Neural cell (in vitro differentiated cells): ENCODE measurements at regions not wholly inside any gene's neighbourhood (a gene's known extent, or its start where the extent isn't known, plus 50 kb on each side); places are given as distances from the start of the nearest gene placed in this dataset.

Experiments
- H2AFZ ChIP-seq: fragments of 200-600, 300-800 bp; sonication (generic), shearing (Covaris generic); 2 replicates; pipeline ENCODE4 v1.6.0; 2014; ENCODE audit warnings: low read depth, mild to moderate bottlenecking, antibody characterized with exemption, low read length, moderate library complexity
- H3F3A ChIP-seq: fragments of 200-600 bp; shearing (Covaris generic); 2 replicates; pipeline ENCODE4 v1.6.1; 2016; ENCODE audit warnings: mild to moderate bottlenecking, moderate library complexity, mixed read lengths, antibody characterized with exemption, low read length; ENCODE audit not compliant: insufficient read depth, poor library complexity, severe bottlenecking
- H3K27ac ChIP-seq: fragments of 200-600, 300-800 bp; sonication (generic), shearing (Covaris generic); 2 replicates; pipeline ENCODE4 v1.5.1; 2014; ENCODE audit warnings: mild to moderate bottlenecking, low read length, moderate library complexity
- H3K27me3 ChIP-seq: fragments of 300-800, 200-600 bp; sonication (generic), shearing (Covaris generic); 2 replicates; pipeline ENCODE4 v1.6.0; 2014; ENCODE audit warnings: mild to moderate bottlenecking, low read depth, low read length, moderate library complexity; ENCODE audit not compliant: insufficient read depth
- H3K36me3 ChIP-seq: fragments of 300-800, 200-600 bp; sonication (generic), shearing (Covaris generic); 2 replicates; pipeline ENCODE4 v1.5.1; 2014; ENCODE audit warnings: mild to moderate bottlenecking, antibody characterized with exemption, low read length, moderate library complexity; ENCODE audit not compliant: insufficient read depth
- H3K4me2 ChIP-seq: fragments of 300-800, 200-600 bp; sonication (generic), shearing (Covaris generic); 2 replicates; pipeline ENCODE4 v1.6.0; 2014; ENCODE audit warnings: mild to moderate bottlenecking, low read length
- H3K4me3 ChIP-seq: fragments of 300-800, 200-600 bp; sonication (generic), shearing (Covaris generic); 2 replicates; pipeline ENCODE4 v1.5.1; 2014; ENCODE audit warnings: mild to moderate bottlenecking, low read length, moderate library complexity
- H3K79me2 ChIP-seq: fragments of 200-600 bp; shearing (Covaris generic); replicated peaks from 2 replicates; pipeline ENCODE4 v1.6.0; 2014; ENCODE audit warnings: mild to moderate bottlenecking, low read length, moderate library complexity; ENCODE audit not compliant: insufficient read depth
- H3K9ac ChIP-seq: fragments of 300-800, 200-600 bp; sonication (generic), shearing (Covaris generic); 2 replicates; pipeline ENCODE4 v1.6.1; 2016; ENCODE audit warnings: mild to moderate bottlenecking, low read length, mixed read lengths
- H3K9me2 ChIP-seq: fragments of 200-600 bp; shearing (Covaris generic); 2 replicates; pipeline ENCODE4 v1.6.1; 2016; ENCODE audit warnings: mild to moderate bottlenecking, low read length, mixed read lengths; ENCODE audit not compliant: insufficient read depth
- H3K9me3 ChIP-seq: fragments of 200-600, 300-800 bp; sonication (generic), shearing (Covaris generic); 2 replicates; pipeline ENCODE4 v1.6.1; 2016; ENCODE audit warnings: mild to moderate bottlenecking, mixed run types, low read length, moderate library complexity, mixed read lengths
- H4K20me1 ChIP-seq: fragments of 200-600 bp; shearing (Covaris generic); 2 replicates; pipeline ENCODE4 v1.6.1; 2016; ENCODE audit warnings: mild to moderate bottlenecking, mixed run types; ENCODE audit not compliant: insufficient read depth
- CTCF ChIP-seq: fragments of 450-650 bp; IDR thresholded peaks from 2 replicates; pipeline ENCODE4 v1.5.1; 2014; ENCODE audit warnings: antibody characterized with exemption, mild to moderate bottlenecking, moderate library complexity; ENCODE audit not compliant: poor library complexity, severe bottlenecking
- EP300 ChIP-seq: fragments of 450-650 bp; conservative IDR thresholded peaks from 2 replicates; pipeline ENCODE4 v1.6.1; 2014; ENCODE audit warnings: antibody characterized with exemption, mild to moderate bottlenecking, moderate library complexity; ENCODE audit not compliant: poor library complexity, severe bottlenecking
- EZH2 ChIP-seq: fragments of 200-600, 300-800 bp; shearing (Covaris generic), sonication (generic); IDR thresholded peaks from 2 replicates; pipeline ENCODE4 v1.6.1; 2014; ENCODE audit warnings: antibody characterized with exemption, low read length, borderline replicate concordance, mild to moderate bottlenecking; ENCODE audit not compliant: insufficient read depth, poor library complexity, severe bottlenecking
- MXI1 ChIP-seq: fragments of 450-650 bp; conservative IDR thresholded peaks from 2 replicates; pipeline ENCODE4 v1.6.1; 2014; ENCODE audit warnings: antibody characterized with exemption, mild to moderate bottlenecking; ENCODE audit not compliant: poor library complexity, severe bottlenecking
- POLR2AphosphoS5 ChIP-seq: IDR thresholded peaks from 2 replicates; pipeline ENCODE4 v1.6.1; 2012
- RAD21 ChIP-seq: fragments of 450-650 bp; conservative IDR thresholded peaks from 2 replicates; pipeline ENCODE4 v1.6.1; 2014; ENCODE audit warnings: antibody characterized with exemption, mild to moderate bottlenecking, moderate library complexity
- REST ChIP-seq: IDR thresholded peaks from 2 replicates; pipeline ENCODE4 v1.6.1; 2012; ENCODE audit warnings: borderline replicate concordance
- SMC3 ChIP-seq: fragments of 450-650 bp; conservative IDR thresholded peaks from 2 replicates; pipeline ENCODE4 v1.6.1; 2014; ENCODE audit warnings: antibody characterized with exemption, mild to moderate bottlenecking, moderate library complexity; ENCODE audit not compliant: poor library complexity
- TAF1 ChIP-seq: IDR thresholded peaks from 2 replicates; pipeline ENCODE4 v1.6.1; 2012; ENCODE audit warnings: low read depth

GRCh38 chr18:40930211-40930882 lies 1024.7 kb upstream of the PIK3C3 start:
- Histone ChIP-seq H3K27me3 (no peaks in the 10 kb centered on the region), H3K36me3 (no peaks in the 10 kb centered on the region), H3K4me3 (peak overlapping the region; percentile 8), H3K79me2 (no peaks in the 10 kb centered on the region), H3K9me2 (no peaks in the 10 kb centered on the region), H3F3A (no peaks in the 10 kb centered on the region), H3K9me3 (no peaks in the 10 kb centered on the region), H3K4me2 (no peak overlapping the region), H3K9ac (peak overlapping the region; percentile 14), H2AFZ (peak overlapping the region; percentile 1), H4K20me1 (no peaks in the 10 kb centered on the region), H3K27ac (peak overlapping the region; percentile 84)
- no peak for TF ChIP-seq RAD21
- TF ChIP-seq REST, result peak; percentile 7

GRCh38 chr18:40929399-40929798 lies 1025.6 kb upstream of the PIK3C3 start:
- Histone ChIP-seq H3K9me3 (no peaks in the 10 kb centered on the region), H3K4me3 (peak overlapping the region; percentile 15), H3K27ac (peak overlapping the region; percentile 84), H4K20me1 (no peaks in the 10 kb centered on the region), H3K27me3 (no peaks in the 10 kb centered on the region), H3K79me2 (no peaks in the 10 kb centered on the region), H3K9me2 (no peaks in the 10 kb centered on the region), H3F3A (no peaks in the 10 kb centered on the region), H2AFZ (peak overlapping the region; percentile 47), H3K9ac (peak overlapping the region; percentile 14), H3K4me2 (peak overlapping the region; percentile 17), H3K36me3 (no peaks in the 10 kb centered on the region)
- TF ChIP-seq POLR2AphosphoS5 (peak; percentile 40), SMC3 (peak; percentile 35), CTCF (peak; percentile 17), RAD21 (no peak), REST (peak; percentile 32), EP300 (peak; percentile 67), TAF1 (no peak), EZH2 (no peak), MXI1 (no peak)
